ENCODE measurements at regions not wholly inside any gene's neighbourhood (a gene's known extent, or its start where the extent isn't known, plus 50 kb on each side); places are given as distances from the start of the nearest gene placed in this dataset.

- WGBS = 92% methylated on average over 19 of the region's 19 CpGs
- no peak overlapping the region for H3K9ac ChIP-seq (ENCODE audit: low read depth, low read length)
- H3K27me3 ChIP-seq (ENCODE audit: insufficient read depth, low read length) = no peaks in the 10 kb centered on the region
- H3K4me1 ChIP-seq (ENCODE audit: insufficient read depth, low read length) = peaks cover 6% of the 10 kb centered on the region; the same call in 1 of the 2 replicates
- no peaks in the 10 kb centered on the region for H3K36me3 ChIP-seq (ENCODE audit: insufficient read depth, low read length)
- no peak overlapping the region for H3K4me3 ChIP-seq (ENCODE audit: low read length)
- no peak overlapping the region for H3K27ac ChIP-seq (ENCODE audit: low read depth, low read length)
- no peaks in the 10 kb centered on the region for H3K9me3 ChIP-seq (ENCODE audit: insufficient read depth, low read depth, low read length)
Measured at GRCh38 chr16:85191341-85191965, 79.2 kb upstream of the CIBAR2 start.

- Histone ChIP-seq H3K27me3 (ENCODE audit: insufficient read depth, low read length) (no peaks in the 10 kb centered on the region), H3K9ac (ENCODE audit: low read depth, low read length) (no peak overlapping the region), H3K4me3 (ENCODE audit: low read length) (no peak overlapping the region), H3K9me3 (ENCODE audit: insufficient read depth, low read depth, low read length) (no peaks in the 10 kb centered on the region), H3K36me3 (ENCODE audit: insufficient read depth, low read length) (no peaks in the 10 kb centered on the region), H3K27ac (ENCODE audit: low read depth, low read length) (no peak overlapping the region), H3K4me1 (ENCODE audit: insufficient read depth, low read length) (no peaks in the 10 kb centered on the region)
- WGBS = 93% methylated on average over 20 of the region's 20 CpGs
Measured at GRCh38 chr16:85192238-85193114, 80.2 kb upstream of the CIBAR2 start.

GRCh38 chr16:85193115-85193493 lies 80.8 kb upstream of the CIBAR2 start:
- H3K27me3 ChIP-seq (ENCODE audit: insufficient read depth, low read length) = no peaks in the 10 kb centered on the region
- WGBS = 93% methylated on average over 6 of the region's 6 CpGs
- no peak overlapping the region for H3K4me3 ChIP-seq (ENCODE audit: low read length)
- H3K36me3 ChIP-seq (ENCODE audit: insufficient read depth, low read length) = no peaks in the 10 kb centered on the region
- H3K9ac ChIP-seq (ENCODE audit: low read depth, low read length) = no peak overlapping the region
- H3K27ac ChIP-seq (ENCODE audit: low read depth, low read length) = no peak overlapping the region
- H3K4me1 ChIP-seq (ENCODE audit: insufficient read depth, low read length) = no peaks in the 10 kb centered on the region
- no peaks in the 10 kb centered on the region; the same call in 1 of the 2 replicates for H3K9me3 ChIP-seq (ENCODE audit: insufficient read depth, low read depth, low read length)

- WGBS = 96% methylated on average over 17 of the region's 17 CpGs
- H3K36me3 ChIP-seq (ENCODE audit: insufficient read depth, low read length) = no peaks in the 10 kb centered on the region
- H3K9ac ChIP-seq (ENCODE audit: low read depth, low read length) = no peak overlapping the region
- H3K4me3 ChIP-seq (ENCODE audit: low read length) = no peak overlapping the region
- H3K4me1 ChIP-seq (ENCODE audit: insufficient read depth, low read length) = no peaks in the 10 kb centered on the region
- no peaks in the 10 kb centered on the region for H3K27me3 ChIP-seq (ENCODE audit: insufficient read depth, low read length)
- no peak overlapping the region for H3K27ac ChIP-seq (ENCODE audit: low read depth, low read length)
- no peaks in the 10 kb centered on the region; the same call in 1 of the 2 replicates for H3K9me3 ChIP-seq (ENCODE audit: insufficient read depth, low read depth, low read length)
Measured at GRCh38 chr16:85193876-85194275, 81.6 kb upstream of the CIBAR2 start.

GRCh38 chr16:85194307-85195270 lies 82.3 kb upstream of the CIBAR2 start:
- Histone ChIP-seq H3K9ac (ENCODE audit: low read depth, low read length) (no peak overlapping the region), H3K4me3 (ENCODE audit: low read length) (no peak overlapping the region), H3K27ac (ENCODE audit: low read depth, low read length) (no peak overlapping the region), H3K4me1 (ENCODE audit: insufficient read depth, low read length) (no peaks in the 10 kb centered on the region), H3K36me3 (ENCODE audit: insufficient read depth, low read length) (no peaks in the 10 kb centered on the region), H3K9me3 (ENCODE audit: insufficient read depth, low read depth, low read length) (no peaks in the 10 kb centered on the region; the same call in 1 of the 2 replicates), H3K27me3 (ENCODE audit: insufficient read depth, low read length) (no peaks in the 10 kb centered on the region)
- WGBS = 93% methylated on average over 15 of the region's 15 CpGs

GRCh38 chr16:85195271-85195647 lies 83.0 kb upstream of the CIBAR2 start:
- 89% methylated on average over 8 of the region's 8 CpGs for WGBS
- Histone ChIP-seq H3K9me3 (ENCODE audit: insufficient read depth, low read depth, low read length) (no peaks in the 10 kb centered on the region; the same call in 1 of the 2 replicates), H3K4me1 (ENCODE audit: insufficient read depth, low read length) (no peaks in the 10 kb centered on the region), H3K4me3 (ENCODE audit: low read length) (no peak overlapping the region), H3K36me3 (ENCODE audit: insufficient read depth, low read length) (no peaks in the 10 kb centered on the region), H3K27me3 (ENCODE audit: insufficient read depth, low read length) (no peaks in the 10 kb centered on the region), H3K27ac (ENCODE audit: low read depth, low read length) (no peak overlapping the region), H3K9ac (ENCODE audit: low read depth, low read length) (no peak overlapping the region)

GRCh38 chr16:85195900-85196772 lies 83.9 kb upstream of the CIBAR2 start:
- Histone ChIP-seq H3K4me3 (ENCODE audit: low read length) (no peak overlapping the region), H3K27ac (ENCODE audit: low read depth, low read length) (no peak overlapping the region), H3K9me3 (ENCODE audit: insufficient read depth, low read depth, low read length) (no peaks in the 10 kb centered on the region; the same call in 1 of the 2 replicates), H3K36me3 (ENCODE audit: insufficient read depth, low read length) (no peaks in the 10 kb centered on the region), H3K27me3 (ENCODE audit: insufficient read depth, low read length) (no peaks in the 10 kb centered on the region), H3K4me1 (ENCODE audit: insufficient read depth, low read length) (0 out of 2 replicates have a peak, but pooled peaks cover under 1% of the 10 kb centered on the region), H3K9ac (ENCODE audit: low read depth, low read length) (no peak overlapping the region)
- 91% methylated on average over 22 of the region's 22 CpGs for WGBS

- peaks cover 9% of the 10 kb centered on the region; the same call in 1 of the 2 replicates for H3K4me1 ChIP-seq (ENCODE audit: insufficient read depth, low read length)
- H3K36me3 ChIP-seq (ENCODE audit: insufficient read depth, low read length) = no peaks in the 10 kb centered on the region
- H3K27me3 ChIP-seq (ENCODE audit: insufficient read depth, low read length) = no peaks in the 10 kb centered on the region
- H3K9me3 ChIP-seq (ENCODE audit: insufficient read depth, low read depth, low read length) = no peaks in the 10 kb centered on the region; the same call in 1 of the 2 replicates
- no peak overlapping the region for H3K27ac ChIP-seq (ENCODE audit: low read depth, low read length)
- 94% methylated on average over 13 of the region's 13 CpGs for WGBS
- H3K9ac ChIP-seq (ENCODE audit: low read depth, low read length) = no peak overlapping the region
- H3K4me3 ChIP-seq (ENCODE audit: low read length) = no peak overlapping the region
Measured at GRCh38 chr16:85196976-85197375, 84.7 kb upstream of the CIBAR2 start.

- Histone ChIP-seq H3K9me3 (ENCODE audit: insufficient read depth, low read depth, low read length) (no peaks in the 10 kb centered on the region; the same call in 1 of the 2 replicates), H3K27me3 (ENCODE audit: insufficient read depth, low read length) (no peaks in the 10 kb centered on the region), H3K4me1 (ENCODE audit: insufficient read depth, low read length) (peaks cover 16% of the 10 kb centered on the region), H3K4me3 (ENCODE audit: low read length) (no peak overlapping the region), H3K9ac (ENCODE audit: low read depth, low read length) (no peak overlapping the region), H3K27ac (ENCODE audit: low read depth, low read length) (no peak overlapping the region), H3K36me3 (ENCODE audit: insufficient read depth, low read length) (no peaks in the 10 kb centered on the region)
- WGBS = 95% methylated on average over 22 of the region's 22 CpGs
Measured at GRCh38 chr16:85197611-85198566, 85.6 kb upstream of the CIBAR2 start.
